Neuron (in vitro differentiated cells): ENCODE measurements at regions not wholly inside any gene's neighbourhood (a gene's known extent, or its start where the extent isn't known, plus 50 kb on each side); places are given as distances from the start of the nearest gene placed in this dataset.

Experiments
- H2AFZ ChIP-seq: one replicate; pipeline ENCODE4 v1.6.1; 2013; ENCODE audit warnings: low read depth, mild to moderate bottlenecking, inconsistent platforms, low read length, moderate library complexity
- H3K27me3 ChIP-seq: one replicate; pipeline ENCODE4 v1.6.1; 2013; ENCODE audit warnings: low read length; ENCODE audit not compliant: insufficient read depth
- H3K36me3 ChIP-seq: one replicate; pipeline ENCODE4 v1.6.1; 2013; ENCODE audit warnings: low read length; ENCODE audit not compliant: insufficient read depth
- H3K4me1 ChIP-seq: one replicate; pipeline ENCODE4 v1.6.1; 2013; ENCODE audit warnings: low read length; ENCODE audit not compliant: insufficient read depth
- H3K4me3 ChIP-seq: 2 replicates; pipeline ENCODE4 v1.5.1; 2013; ENCODE audit warnings: mild to moderate bottlenecking, low read length, moderate library complexity
- H3K9me3 ChIP-seq: one replicate; pipeline ENCODE4 v1.6.1; 2013; ENCODE audit warnings: low read length

GRCh38 chr2:58572731-58573130 is 331.6 kb upstream of the FANCL start:
- Histone ChIP-seq H3K36me3 (no peaks in the 10 kb centered on the region), H3K4me3 (no peak overlapping the region), H2AFZ (no peak overlapping the region), H3K9me3 (no peaks in the 10 kb centered on the region), H3K27me3 (no peaks in the 10 kb centered on the region), H3K4me1 (peaks cover 12% of the 10 kb centered on the region)

GRCh38 chr2:58571181-58571852 is 330.2 kb upstream of the FANCL start:
- H2AFZ ChIP-seq: no peak overlapping the region
- peaks cover 12% of the 10 kb centered on the region for H3K4me1 ChIP-seq
- no peaks in the 10 kb centered on the region for H3K9me3 ChIP-seq
- H3K27me3 ChIP-seq: no peaks in the 10 kb centered on the region
- H3K4me3 ChIP-seq: no peak overlapping the region
- H3K36me3 ChIP-seq: no peaks in the 10 kb centered on the region

- H3K4me3 ChIP-seq: no peak overlapping the region
- peaks cover 12% of the 10 kb centered on the region for H3K4me1 ChIP-seq
- no peaks in the 10 kb centered on the region for H3K36me3 ChIP-seq
Observed at GRCh38 chr2:58569475-58570185, 328.5 kb upstream of the FANCL start.

GRCh38 chr2:58568901-58569300 is 327.8 kb upstream of the FANCL start:
- no peaks in the 10 kb centered on the region for H3K27me3 ChIP-seq

More at GRCh38 chr2:58569475-58570185, 328.5 kb upstream of the FANCL start:
- no peak overlapping the region for H2AFZ ChIP-seq
- no peaks in the 10 kb centered on the region for H3K27me3 ChIP-seq
- no peaks in the 10 kb centered on the region for H3K9me3 ChIP-seq

GRCh38 chr2:58562276-58562675 is 321.2 kb upstream of the FANCL start:
- H3K27me3 ChIP-seq: no peaks in the 10 kb centered on the region
- H3K4me3 ChIP-seq: no peak overlapping the region
- H3K36me3 ChIP-seq: no peaks in the 10 kb centered on the region
- no peak overlapping the region for H2AFZ ChIP-seq
- no peaks in the 10 kb centered on the region for H3K9me3 ChIP-seq
- peaks cover 4% of the 10 kb centered on the region for H3K4me1 ChIP-seq

More at GRCh38 chr2:58568901-58569300, 327.8 kb upstream of the FANCL start:
- Histone ChIP-seq H3K9me3 (no peaks in the 10 kb centered on the region), H2AFZ (no peak overlapping the region), H3K4me1 (peaks cover 12% of the 10 kb centered on the region), H3K4me3 (no peak overlapping the region), H3K36me3 (no peaks in the 10 kb centered on the region)

- Histone ChIP-seq H3K9me3 (no peaks in the 10 kb centered on the region), H3K4me3 (no peak overlapping the region), H3K36me3 (no peaks in the 10 kb centered on the region), H3K27me3 (no peaks in the 10 kb centered on the region), H3K4me1 (peaks cover 4% of the 10 kb centered on the region), H2AFZ (no peak overlapping the region)
Observed at GRCh38 chr2:58560531-58560930, 319.4 kb upstream of the FANCL start.

- Histone ChIP-seq H2AFZ (no peak overlapping the region), H3K4me1 (peaks cover 4% of the 10 kb centered on the region), H3K4me3 (no peak overlapping the region), H3K36me3 (no peaks in the 10 kb centered on the region), H3K27me3 (no peaks in the 10 kb centered on the region), H3K9me3 (no peaks in the 10 kb centered on the region)
Observed at GRCh38 chr2:58558881-58559280, 317.8 kb upstream of the FANCL start.

- peaks cover 4% of the 10 kb centered on the region for H3K4me1 ChIP-seq
- no peaks in the 10 kb centered on the region for H3K36me3 ChIP-seq
- no peaks in the 10 kb centered on the region for H3K27me3 ChIP-seq
- H2AFZ ChIP-seq: no peak overlapping the region
- no peaks in the 10 kb centered on the region for H3K9me3 ChIP-seq
- no peak overlapping the region for H3K4me3 ChIP-seq
Observed at GRCh38 chr2:58557176-58557575, 316.1 kb upstream of the FANCL start.

- no peaks in the 10 kb centered on the region for H3K27me3 ChIP-seq
- H3K4me1 ChIP-seq: peaks cover 2% of the 10 kb centered on the region
- no peak overlapping the region for H3K4me3 ChIP-seq
- no peaks in the 10 kb centered on the region for H3K9me3 ChIP-seq
- no peaks in the 10 kb centered on the region for H3K36me3 ChIP-seq
- no peak overlapping the region for H2AFZ ChIP-seq
Observed at GRCh38 chr2:58553937-58554336, 312.8 kb upstream of the FANCL start.

- Histone ChIP-seq H3K36me3 (no peaks in the 10 kb centered on the region), H2AFZ (no peak overlapping the region), H3K27me3 (no peaks in the 10 kb centered on the region), H3K9me3 (no peaks in the 10 kb centered on the region), H3K4me1 (no peaks in the 10 kb centered on the region), H3K4me3 (no peak overlapping the region)
Observed at GRCh38 chr2:58553522-58553921, 312.4 kb upstream of the FANCL start.

- Histone ChIP-seq H2AFZ (no peak overlapping the region), H3K4me3 (no peak overlapping the region), H3K4me1 (peaks cover 23% of the 10 kb centered on the region), H3K36me3 (no peaks in the 10 kb centered on the region), H3K9me3 (no peaks in the 10 kb centered on the region), H3K27me3 (no peaks in the 10 kb centered on the region)
Observed at GRCh38 chr2:58545300-58546280, 304.5 kb upstream of the FANCL start.

- no peaks in the 10 kb centered on the region for H3K27me3 ChIP-seq
- no peaks in the 10 kb centered on the region for H3K36me3 ChIP-seq
- no peak overlapping the region for H3K4me3 ChIP-seq
- H3K4me1 ChIP-seq: peaks cover 41% of the 10 kb centered on the region
- H3K9me3 ChIP-seq: no peaks in the 10 kb centered on the region
- H2AFZ ChIP-seq: no peak overlapping the region
Observed at GRCh38 chr2:58543442-58543841, 302.3 kb upstream of the FANCL start.

- Histone ChIP-seq H3K27me3 (no peaks in the 10 kb centered on the region), H3K9me3 (no peaks in the 10 kb centered on the region), H3K36me3 (no peaks in the 10 kb centered on the region), H2AFZ (peak overlapping the region; percentile 74), H3K4me1 (peaks cover 41% of the 10 kb centered on the region), H3K4me3 (peak overlapping the region; percentile 26)
Observed at GRCh38 chr2:58541511-58541910, 300.4 kb upstream of the FANCL start.
